ENCODE measurements at regions not wholly inside any gene's neighbourhood (a gene's known extent, or its start where the extent isn't known, plus 50 kb on each side); places are given as distances from the start of the nearest gene placed in this dataset.

- Mint-ChIP-seq H3K9me3 (ENCODE audit: low read depth) (no peaks in the 10 kb centered on the region), H3K27me3 (ENCODE audit: low read depth) (no peaks in the 10 kb centered on the region), H3K27ac (ENCODE audit: unreplicated experiment) (no peak overlapping the region), H3K36me3 (ENCODE audit: low read depth) (no peaks in the 10 kb centered on the region), H3K4me1 (ENCODE audit: low read depth) (peaks cover 20% of the 10 kb centered on the region), H3K4me3 (ENCODE audit: unreplicated experiment) (no peak overlapping the region)
- no peak for DNase-seq (ENCODE audit: low spot score)
- TF ChIP-seq, protein P1, sequence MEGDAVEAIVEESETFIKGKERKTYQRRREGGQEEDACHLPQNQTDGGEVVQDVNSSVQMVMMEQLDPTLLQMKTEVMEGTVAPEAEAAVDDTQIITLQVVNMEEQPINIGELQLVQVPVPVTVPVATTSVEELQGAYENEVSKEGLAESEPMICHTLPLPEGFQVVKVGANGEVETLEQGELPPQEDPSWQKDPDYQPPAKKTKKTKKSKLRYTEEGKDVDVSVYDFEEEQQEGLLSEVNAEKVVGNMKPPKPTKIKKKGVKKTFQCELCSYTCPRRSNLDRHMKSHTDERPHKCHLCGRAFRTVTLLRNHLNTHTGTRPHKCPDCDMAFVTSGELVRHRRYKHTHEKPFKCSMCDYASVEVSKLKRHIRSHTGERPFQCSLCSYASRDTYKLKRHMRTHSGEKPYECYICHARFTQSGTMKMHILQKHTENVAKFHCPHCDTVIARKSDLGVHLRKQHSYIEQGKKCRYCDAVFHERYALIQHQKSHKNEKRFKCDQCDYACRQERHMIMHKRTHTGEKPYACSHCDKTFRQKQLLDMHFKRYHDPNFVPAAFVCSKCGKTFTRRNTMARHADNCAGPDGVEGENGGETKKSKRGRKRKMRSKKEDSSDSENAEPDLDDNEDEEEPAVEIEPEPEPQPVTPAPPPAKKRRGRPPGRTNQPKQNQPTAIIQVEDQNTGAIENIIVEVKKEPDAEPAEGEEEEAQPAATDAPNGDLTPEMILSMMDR (IDR thresholded peaks at IDR 0.05), result no peak
These were observed 130.4 kb upstream of the SLIT3 start for GRCh38 chr5:169431386-169431785.

- no peaks in the 10 kb centered on the region for H3K36me3 Mint-ChIP-seq (ENCODE audit: low read depth)
- no peaks in the 10 kb centered on the region for H3K9me3 Mint-ChIP-seq (ENCODE audit: low read depth)
- no peak overlapping the region for H3K27ac Mint-ChIP-seq (ENCODE audit: unreplicated experiment)
- DNase-seq (ENCODE audit: low spot score), result no peak
- H3K4me3 Mint-ChIP-seq (ENCODE audit: unreplicated experiment), result no peak overlapping the region
- H3K27me3 Mint-ChIP-seq (ENCODE audit: low read depth), result no peaks in the 10 kb centered on the region
- H3K4me1 Mint-ChIP-seq (ENCODE audit: low read depth), result peaks cover 20% of the 10 kb centered on the region
- TF ChIP-seq, protein P1 (IDR thresholded peaks at IDR 0.05), result no peak
These were observed 129.7 kb upstream of the SLIT3 start for GRCh38 chr5:169430671-169431070.

DNA sequence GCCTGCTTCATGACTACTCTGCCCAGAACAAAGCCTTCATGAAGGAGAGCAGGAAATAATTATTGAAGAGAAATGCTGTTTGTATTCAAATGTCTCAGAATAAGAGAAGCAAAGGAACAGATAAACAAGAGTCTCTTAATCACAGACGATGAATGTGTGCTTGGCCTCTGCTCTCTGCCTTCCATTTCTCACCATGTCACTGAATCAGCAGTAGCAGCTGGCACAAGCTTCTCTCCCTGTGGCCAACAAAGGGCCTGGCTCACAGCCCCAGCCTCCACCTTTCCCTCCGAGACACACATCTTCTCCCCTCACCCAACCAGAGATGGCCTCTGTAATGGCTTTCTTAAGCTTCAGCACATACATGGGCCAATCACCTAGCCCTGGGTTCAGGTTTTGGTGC is 128.1 kb upstream of the SLIT3 start:
- H3K27ac Mint-ChIP-seq (ENCODE audit: unreplicated experiment), result no peak overlapping the region
- TF ChIP-seq, protein P1 (IDR thresholded peaks at IDR 0.05), result no peak
- H3K27me3 Mint-ChIP-seq (ENCODE audit: low read depth), result no peaks in the 10 kb centered on the region
- H3K4me3 Mint-ChIP-seq (ENCODE audit: unreplicated experiment), result no peak overlapping the region
- H3K9me3 Mint-ChIP-seq (ENCODE audit: low read depth), result no peaks in the 10 kb centered on the region
- DNase-seq (ENCODE audit: low spot score), result no peak
- H3K36me3 Mint-ChIP-seq (ENCODE audit: low read depth), result no peaks in the 10 kb centered on the region
- peaks cover 20% of the 10 kb centered on the region for H3K4me1 Mint-ChIP-seq (ENCODE audit: low read depth)

DNA sequence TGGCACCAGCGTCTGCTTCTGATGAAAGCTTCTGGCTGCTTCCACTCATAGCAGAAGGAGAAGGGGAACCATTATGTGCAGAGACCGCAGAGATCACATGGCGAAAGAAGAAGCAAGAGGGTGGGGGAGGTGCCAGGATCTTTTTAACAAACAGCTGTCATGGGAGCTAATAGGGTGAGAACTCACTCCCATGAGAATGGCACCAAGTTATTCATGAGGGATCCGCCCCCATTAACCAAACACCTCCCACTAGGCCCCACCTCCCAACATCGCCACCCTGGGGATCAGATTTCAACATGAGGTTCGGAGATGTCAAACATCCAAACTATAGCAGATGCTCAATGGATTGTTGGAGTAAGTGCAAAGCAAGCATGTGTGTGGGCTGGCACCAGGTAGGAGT is 125.8 kb upstream of the SLIT3 start:
- TF ChIP-seq, protein P1 (IDR thresholded peaks at IDR 0.05), result no peak
- Mint-ChIP-seq H3K27ac (ENCODE audit: unreplicated experiment) (no peak overlapping the region), H3K9me3 (ENCODE audit: low read depth) (no peaks in the 10 kb centered on the region), H3K36me3 (ENCODE audit: low read depth) (no peaks in the 10 kb centered on the region), H3K4me3 (ENCODE audit: unreplicated experiment) (no peak overlapping the region), H3K4me1 (ENCODE audit: low read depth) (peaks cover 18% of the 10 kb centered on the region), H3K27me3 (ENCODE audit: low read depth) (no peaks in the 10 kb centered on the region)
- DNase-seq (ENCODE audit: low spot score), result no peak

GRCh38 chr5:169424670-169425378 is 123.9 kb upstream of the SLIT3 start:
- Mint-ChIP-seq H3K36me3 (ENCODE audit: low read depth) (no peaks in the 10 kb centered on the region), H3K27ac (ENCODE audit: unreplicated experiment) (no peak overlapping the region), H3K9me3 (ENCODE audit: low read depth) (no peaks in the 10 kb centered on the region), H3K4me1 (ENCODE audit: low read depth) (peaks cover 13% of the 10 kb centered on the region), H3K4me3 (ENCODE audit: unreplicated experiment) (no peak overlapping the region), H3K27me3 (ENCODE audit: low read depth) (no peaks in the 10 kb centered on the region)
- TF ChIP-seq, protein P1 (IDR thresholded peaks at IDR 0.05), result no peak
- no peak for DNase-seq (ENCODE audit: low spot score)
